ENCODE measurements at regions not wholly inside any gene's neighbourhood (a gene's known extent, or its start where the extent isn't known, plus 50 kb on each side); places are given as distances from the start of the nearest gene placed in this dataset.

DNA sequence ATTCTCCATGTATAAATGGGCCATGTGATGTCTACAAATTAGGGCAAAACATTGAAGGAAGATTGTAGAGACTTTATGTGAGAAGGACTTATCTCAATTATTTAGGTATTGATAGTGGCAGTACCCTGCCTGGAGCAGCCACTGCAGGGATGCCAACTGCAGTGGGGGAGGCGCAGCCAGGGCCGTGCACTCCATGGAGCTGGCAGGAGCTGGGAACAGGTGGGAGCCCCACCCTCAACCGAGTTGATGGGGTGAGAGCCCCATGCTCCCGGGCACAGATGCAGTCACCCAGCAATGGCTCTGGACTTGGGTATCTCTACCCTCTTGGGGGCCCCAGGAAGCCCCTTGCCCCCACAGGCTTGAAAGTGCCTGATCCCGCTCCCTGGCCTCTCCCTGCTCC is 564.3 kb downstream of the SLC4A3 start:
- DNase-seq (ENCODE audit: low read depth in 4 of 4, low spot score in 3 of 4): no peak

GRCh38 chr2:220192994-220193753 is 565.7 kb downstream of the SLC4A3 start:
- DNase-seq (ENCODE audit: low read depth in 4 of 4, low spot score in 3 of 4): no peak

DNA sequence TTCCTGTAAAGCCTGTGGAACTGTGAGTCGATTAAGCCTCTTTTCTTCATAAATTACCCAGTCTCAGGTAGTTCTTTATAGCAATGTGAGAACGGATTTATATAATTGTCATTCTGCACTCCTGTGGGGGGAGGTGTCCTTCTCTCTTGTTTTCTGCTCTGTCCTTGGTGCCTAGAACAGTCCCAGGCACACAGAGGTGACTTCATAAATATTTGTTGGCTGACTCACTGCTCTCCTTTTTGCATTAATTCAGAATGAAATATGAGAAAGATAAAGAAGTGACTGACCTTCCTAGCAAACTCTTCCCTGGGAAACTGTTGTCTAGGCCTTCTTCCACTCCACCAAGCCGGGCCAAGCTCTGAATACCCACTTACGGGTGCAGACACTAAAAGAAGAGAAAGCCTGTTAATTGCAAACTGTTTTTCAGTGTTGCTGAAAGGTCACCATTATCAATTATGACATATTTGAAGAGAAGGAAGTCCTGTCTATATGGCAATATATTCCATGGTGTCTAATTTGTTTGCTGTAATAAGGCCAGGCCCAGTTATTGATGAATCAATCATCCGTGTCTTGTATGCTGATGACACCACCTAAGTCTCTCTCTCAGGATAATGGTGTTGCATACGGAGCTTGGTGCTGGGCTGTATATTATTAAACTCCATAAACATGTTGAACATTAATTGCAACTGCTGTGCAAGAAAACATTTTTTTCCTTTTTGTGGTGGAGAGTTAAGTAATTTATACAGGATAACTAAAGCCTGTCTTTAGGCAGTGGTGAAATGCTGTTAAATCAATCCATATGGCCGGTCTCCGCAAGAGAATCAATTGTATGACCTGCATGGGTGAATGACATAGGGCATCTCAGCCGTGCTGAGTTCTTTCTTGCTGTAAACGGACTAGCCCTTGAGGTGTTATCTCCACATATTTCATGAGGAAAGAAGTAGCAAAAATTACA is 567.5 kb downstream of the SLC4A3 start:
- no peak for DNase-seq (ENCODE audit: low read depth in 4 of 4, low spot score in 3 of 4)

DNA sequence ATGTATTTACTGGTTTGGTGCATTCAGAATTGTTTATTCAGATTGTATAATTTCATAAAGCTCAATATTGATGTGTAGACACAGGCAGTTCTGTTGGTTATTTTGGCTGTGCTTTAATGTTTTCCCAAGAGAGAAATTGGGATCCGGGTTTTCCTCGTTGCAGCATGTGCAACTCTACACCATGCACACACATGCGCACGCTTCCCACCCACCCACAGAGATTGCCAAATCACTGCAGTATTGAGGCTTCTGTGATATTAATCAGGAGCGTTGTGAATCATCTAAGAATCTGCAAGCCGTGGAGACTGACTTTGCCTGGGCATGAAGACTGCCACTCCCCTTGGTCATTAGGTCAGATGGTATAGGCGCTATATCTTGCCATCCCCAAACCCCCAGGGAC is 571.5 kb downstream of the SLC4A3 start:
- no peak for DNase-seq (ENCODE audit: low read depth in 4 of 4, low spot score in 3 of 4)

DNA sequence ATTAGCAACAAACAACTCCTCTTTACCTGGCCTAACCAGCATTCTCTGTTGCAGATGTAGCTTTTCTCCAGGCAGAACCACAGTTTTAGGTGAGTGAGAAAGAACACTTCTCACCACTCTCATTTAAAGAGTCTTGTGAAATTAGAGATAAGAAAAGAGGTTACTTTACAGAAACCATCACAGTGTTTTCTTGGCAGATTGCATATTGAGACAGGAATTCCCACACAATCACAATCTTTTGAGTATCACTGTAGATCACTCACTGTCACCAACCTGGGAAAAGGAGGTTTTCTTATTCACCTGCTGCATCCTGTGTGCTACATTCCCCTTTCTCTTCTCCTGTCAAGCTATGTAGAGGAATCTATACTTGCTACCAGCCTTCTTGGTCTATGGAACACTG is 574.6 kb downstream of the SLC4A3 start:
- no peak for DNase-seq (ENCODE audit: low read depth in 4 of 4, low spot score in 3 of 4)

- DNase-seq (ENCODE audit: low read depth in 4 of 4, low spot score in 3 of 4): no peak
Measured at GRCh38 chr2:220209093-220209492, 581.7 kb downstream of the SLC4A3 start.

DNA sequence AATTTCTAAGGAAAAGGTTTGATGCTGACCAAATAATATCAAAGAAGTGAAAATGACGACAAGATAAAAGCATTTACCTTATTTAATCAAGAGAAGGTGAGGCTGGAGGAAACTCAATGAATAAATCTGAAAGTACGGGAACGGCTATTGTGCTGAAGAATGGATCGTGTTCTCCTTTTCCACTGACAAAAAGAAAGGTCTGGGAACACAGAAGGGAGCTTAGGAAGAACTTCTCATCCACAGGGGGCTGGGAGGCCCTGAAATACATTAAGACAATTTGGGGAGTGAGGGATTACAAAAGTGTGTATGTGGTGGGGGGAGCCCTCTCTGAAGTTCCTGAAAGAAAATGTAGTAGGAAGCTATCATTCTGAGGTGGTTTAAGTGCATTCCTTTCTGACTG is 582.3 kb downstream of the SLC4A3 start:
- no peak for DNase-seq (ENCODE audit: low read depth in 4 of 4, low spot score in 3 of 4)

DNA sequence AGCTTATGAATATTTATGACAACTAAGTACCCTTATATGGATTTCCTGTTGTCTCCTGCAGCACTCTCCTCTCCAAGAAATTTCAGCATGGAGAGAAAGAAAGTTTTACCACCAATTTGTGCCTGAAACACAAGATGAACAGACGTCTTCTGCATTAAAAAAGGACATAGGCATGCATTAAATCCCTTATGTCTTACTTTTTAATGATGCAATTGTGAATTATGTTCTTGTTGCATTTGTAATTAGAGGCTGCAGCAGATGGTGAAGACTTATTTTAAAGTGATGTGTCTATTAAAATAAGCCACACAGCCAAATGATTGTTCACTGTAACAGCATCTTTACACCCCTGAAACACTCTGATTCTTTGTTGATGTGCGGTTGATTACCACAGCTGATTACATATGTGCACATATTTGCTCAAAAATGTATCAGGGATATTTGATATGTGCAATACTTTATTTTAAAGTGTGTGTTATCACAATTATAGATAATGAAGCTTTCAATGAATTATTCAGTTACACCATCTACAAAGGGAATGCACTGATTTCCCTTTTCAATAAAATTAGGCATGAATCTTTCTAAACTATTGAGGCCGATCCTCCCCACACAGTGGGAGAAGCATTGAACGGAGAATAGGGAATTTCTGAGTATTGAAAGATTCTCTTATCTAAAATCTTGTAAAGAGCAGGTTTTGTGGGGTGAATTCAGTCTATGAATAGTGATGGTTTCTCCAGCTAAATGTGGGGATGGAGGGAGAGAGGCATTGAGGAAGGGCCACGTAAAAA is 585.1 kb downstream of the SLC4A3 start:
- DNase-seq (ENCODE audit: low read depth in 4 of 4, low spot score in 3 of 4): no peak

- DNase-seq (ENCODE audit: low read depth in 4 of 4, low spot score in 3 of 4): no peak
Measured at GRCh38 chr2:220215785-220216184, 588.4 kb downstream of the SLC4A3 start.

DNA sequence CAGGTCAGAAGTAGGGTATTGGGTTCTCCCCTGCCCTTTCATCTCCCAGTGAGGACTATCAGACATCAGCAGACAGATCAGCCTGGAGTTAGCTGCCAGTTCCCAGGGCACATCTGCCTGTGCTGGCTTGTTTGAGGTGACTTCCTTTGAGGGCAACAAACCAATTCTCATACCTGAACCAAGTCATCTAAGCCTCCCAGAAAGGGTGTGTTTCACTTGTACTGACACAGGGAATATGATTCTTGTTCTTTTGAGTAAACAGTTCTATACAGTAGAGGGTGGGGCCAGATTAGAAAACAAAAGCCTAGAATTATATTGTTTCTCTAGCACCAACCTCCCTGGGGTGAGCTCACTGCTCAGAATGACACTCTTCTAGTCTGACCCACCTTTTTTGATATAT is 591.9 kb downstream of the SLC4A3 start:
- DNase-seq (ENCODE audit: low read depth in 4 of 4, low spot score in 3 of 4): no peak

- DNase-seq (ENCODE audit: low read depth in 4 of 4, low spot score in 3 of 4): no peak
Measured at GRCh38 chr2:220220009-220220408, 592.6 kb downstream of the SLC4A3 start.

DNA sequence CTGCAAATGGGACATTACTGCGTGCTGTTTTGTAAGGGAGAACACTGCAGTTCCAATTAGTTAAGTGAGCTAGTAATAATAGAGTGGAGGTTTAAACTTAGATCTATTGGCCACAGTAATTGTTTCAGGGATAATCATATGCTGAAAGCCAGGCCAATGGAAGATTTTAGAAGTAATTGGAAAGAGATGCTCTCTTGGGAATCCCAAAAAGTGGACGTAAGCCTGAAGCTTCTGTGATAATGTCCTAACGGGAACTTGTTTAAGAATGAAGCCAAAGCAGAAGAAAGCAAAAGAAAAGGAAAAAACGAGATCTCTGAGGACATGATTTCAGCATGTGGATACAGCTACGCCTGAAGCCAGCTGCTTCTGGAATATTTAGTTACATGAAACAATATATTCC is 594.6 kb downstream of the SLC4A3 start:
- no peak for DNase-seq (ENCODE audit: low read depth in 4 of 4, low spot score in 3 of 4)

DNA sequence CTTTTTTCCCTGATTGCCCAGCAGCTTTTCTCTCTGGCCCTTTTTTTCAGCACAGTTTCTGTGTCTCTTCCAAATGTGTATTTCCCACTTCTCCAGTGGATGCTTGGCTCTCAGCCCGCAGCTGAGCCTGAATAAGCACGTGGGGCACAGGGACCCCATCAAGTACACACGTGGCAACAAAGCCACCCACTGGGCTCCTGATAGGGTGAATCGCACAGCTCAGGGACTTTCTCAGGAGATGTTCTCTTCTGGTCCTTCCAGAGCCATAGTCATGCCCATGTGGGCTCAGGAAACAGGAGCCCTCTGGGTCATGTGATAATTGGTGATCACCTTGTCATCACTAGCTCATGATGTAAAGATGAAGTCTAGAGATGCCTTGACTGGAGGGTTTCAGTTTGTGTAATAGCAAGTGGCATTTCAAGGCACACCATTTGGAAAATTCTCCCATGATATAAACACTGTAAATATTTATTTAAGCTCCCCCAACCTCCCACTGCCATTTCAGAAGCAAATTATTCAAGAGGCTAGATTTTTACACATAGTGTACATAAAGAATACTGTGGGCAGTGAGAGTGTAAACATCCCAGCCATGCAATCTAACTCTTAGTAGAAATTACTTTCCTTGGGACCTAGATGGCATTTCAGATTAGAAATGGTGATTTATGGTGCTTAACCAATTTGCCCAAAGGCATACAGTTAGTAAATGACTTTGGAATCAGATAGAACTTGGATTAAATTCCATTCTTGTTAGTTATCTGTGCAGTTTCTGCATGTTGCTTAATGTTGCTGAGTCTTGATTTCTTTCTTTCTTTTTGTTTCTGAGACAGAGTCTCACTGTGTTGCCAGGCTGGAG is 597.5 kb downstream of the SLC4A3 start:
- DNase-seq (ENCODE audit: low read depth in 4 of 4, low spot score in 3 of 4): peak in 3 of 4 donors; percentile 23 to 60 (median 53)

GRCh38 chr2:220226076-220226475 is 598.6 kb downstream of the SLC4A3 start:
- no peak for DNase-seq (ENCODE audit: low read depth in 4 of 4, low spot score in 3 of 4)

DNA sequence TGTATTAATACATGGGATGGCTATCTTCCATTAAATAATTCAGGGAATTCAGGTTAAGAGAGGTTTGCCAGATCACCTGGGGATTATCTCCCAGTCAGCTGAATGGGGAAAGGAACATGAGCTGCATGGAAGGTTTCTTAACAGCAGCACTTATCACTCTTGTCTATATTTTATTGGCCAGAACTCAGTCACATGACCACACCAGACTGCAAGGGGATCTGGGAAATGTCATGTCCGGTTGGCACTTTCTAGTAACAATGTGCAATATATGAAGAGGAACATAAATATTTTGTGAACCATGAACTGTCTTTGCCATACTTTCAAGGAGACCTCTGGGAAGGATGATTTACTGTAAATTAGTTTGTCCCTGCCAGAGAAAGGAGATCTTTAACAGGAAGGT is 599.1 kb downstream of the SLC4A3 start:
- DNase-seq (ENCODE audit: low read depth in 4 of 4, low spot score in 3 of 4): no peak

DNA sequence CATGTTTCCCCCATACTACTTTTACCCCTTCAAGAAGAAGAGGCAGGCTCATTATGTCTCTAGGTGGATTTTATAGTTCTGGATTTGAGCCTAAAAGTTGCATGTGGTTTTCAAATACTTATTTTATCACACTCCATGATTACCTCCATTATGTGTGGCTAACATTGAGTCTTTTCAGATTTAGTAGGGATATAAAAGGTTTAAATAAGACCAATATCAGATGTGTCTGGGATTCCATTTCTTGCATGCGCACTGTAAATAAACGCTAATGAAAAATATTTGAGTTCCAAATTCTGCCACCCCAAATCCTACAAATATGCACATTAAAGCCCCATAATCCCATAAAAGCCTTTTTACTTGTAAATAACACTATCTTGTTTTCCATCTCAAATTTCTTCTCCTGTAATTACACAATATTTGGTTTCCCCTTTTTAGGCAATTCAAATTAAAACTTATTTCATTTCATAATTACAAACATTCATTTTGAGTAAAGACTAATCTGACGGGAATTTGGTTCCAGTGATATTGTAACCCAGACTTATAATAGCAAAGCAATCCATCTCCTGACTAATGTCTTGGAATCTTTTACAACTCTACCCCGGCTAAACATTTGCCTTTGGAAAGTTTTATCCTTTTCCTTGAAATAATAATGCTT is 600.0 kb downstream of the SLC4A3 start:
- no peak for DNase-seq (ENCODE audit: low read depth in 4 of 4, low spot score in 3 of 4)

DNA sequence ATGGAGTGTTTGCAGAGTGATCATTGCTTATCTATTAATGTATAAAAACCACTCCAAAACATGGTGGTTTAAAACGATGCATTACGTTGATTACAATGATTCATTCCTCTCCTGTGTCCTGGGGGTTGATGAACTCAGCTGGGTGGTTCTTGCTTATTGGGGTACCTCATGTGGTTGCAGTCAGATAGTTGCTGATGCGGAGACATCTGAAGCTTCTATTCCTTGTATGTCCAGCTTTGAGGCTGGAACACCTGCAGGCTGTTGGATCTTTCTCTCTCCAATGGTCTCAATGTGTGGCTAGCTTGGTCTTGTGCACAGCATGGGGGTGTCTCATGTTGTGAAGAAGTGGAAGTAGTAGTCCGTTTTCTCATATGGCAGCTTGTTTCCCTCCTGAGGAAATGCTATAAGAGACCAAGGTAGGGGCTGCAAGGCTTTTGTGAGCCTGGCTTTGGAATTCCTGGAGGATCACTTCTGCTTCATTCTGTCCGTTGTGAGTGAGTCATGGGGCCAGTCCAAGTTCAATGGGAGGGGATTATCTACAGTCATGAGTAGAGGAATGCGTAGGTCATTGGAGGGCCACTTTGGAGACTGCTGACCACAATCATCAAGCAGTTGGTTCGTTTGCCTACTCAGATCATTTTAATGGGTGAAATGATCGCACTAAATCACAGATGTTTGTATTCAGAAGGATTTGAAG is 601.0 kb downstream of the SLC4A3 start:
- DNase-seq (ENCODE audit: low read depth in 4 of 4, low spot score in 3 of 4): no peak

GRCh38 chr2:220240641-220241040 is 613.2 kb downstream of the SLC4A3 start:
- no peak for DNase-seq (ENCODE audit: low read depth in 4 of 4, low spot score in 3 of 4)

DNA sequence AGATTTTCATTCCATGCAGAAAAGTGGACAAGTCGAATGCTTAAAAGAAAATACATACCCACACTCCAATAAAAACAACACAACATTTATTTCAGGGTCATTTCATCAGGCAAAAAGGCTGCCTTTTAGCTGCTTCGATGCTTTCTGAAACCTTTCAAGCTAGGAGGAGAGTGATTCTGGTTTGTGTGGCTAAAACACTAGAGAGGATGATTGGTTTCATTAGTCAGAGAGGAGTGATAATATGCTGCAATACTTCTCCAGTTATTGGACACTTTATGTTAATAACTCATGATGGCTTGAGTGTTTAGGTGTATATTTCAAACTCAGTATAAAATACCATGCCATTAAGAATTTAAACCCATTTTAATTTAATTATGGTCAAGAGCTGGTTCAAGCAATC is 614.0 kb downstream of the SLC4A3 start:
- DNase-seq (ENCODE audit: low read depth in 4 of 4, low spot score in 3 of 4): no peak

Data from right renal pelvis (tissue), 4 donors.